Glutamatergic neuron (in vitro differentiated cells): ENCODE measurements at regions not wholly inside any gene's neighbourhood (a gene's known extent, or its start where the extent isn't known, plus 50 kb on each side); places are given as distances from the start of the nearest gene placed in this dataset.

ENCODE experiments used
- DNase-seq: peaks from one replicate; pipeline ENCODE4 v3.0.0; 2022
- H3K27ac Mint-ChIP-seq: one replicate; pipeline ENCODE4 v1.8.0; 2020; ENCODE audit warnings: mild to moderate bottlenecking, mixed read lengths, inconsistent platforms; ENCODE audit not compliant: unreplicated experiment
- H3K27me3 Mint-ChIP-seq: one replicate; pipeline ENCODE4 v1.8.0; 2020; ENCODE audit warnings: mild to moderate bottlenecking, moderate library complexity, mixed read lengths, inconsistent platforms; ENCODE audit not compliant: unreplicated experiment
- H3K36me3 Mint-ChIP-seq: one replicate; pipeline ENCODE4 v1.8.0; 2020; ENCODE audit warnings: mild to moderate bottlenecking, mixed read lengths, inconsistent platforms; ENCODE audit not compliant: unreplicated experiment
- H3K4me1 Mint-ChIP-seq: one replicate; pipeline ENCODE4 v1.8.0; 2020; ENCODE audit warnings: mild to moderate bottlenecking, low read depth, mixed read lengths, inconsistent platforms; ENCODE audit not compliant: unreplicated experiment
- H3K4me3 Mint-ChIP-seq: one replicate; pipeline ENCODE4 v1.8.0; 2020; ENCODE audit warnings: mild to moderate bottlenecking, mixed read lengths, inconsistent platforms; ENCODE audit not compliant: unreplicated experiment
- H3K9me3 Mint-ChIP-seq: one replicate; pipeline ENCODE4 v1.8.0; 2020; ENCODE audit warnings: mild to moderate bottlenecking, moderate library complexity, mixed read lengths, inconsistent platforms; ENCODE audit not compliant: unreplicated experiment
- CTCF ChIP-seq: fragments of 200-600 bp; sonication (generic); IDR thresholded peaks from one replicate; pipeline ENCODE4 v1.5.0; 2021; ENCODE audit not compliant: partially characterized antibody, unreplicated experiment

GRCh38 chr9:1446671-1447070 is 396.5 kb downstream of the DMRT2 start:
- no peak for DNase-seq
- Mint-ChIP-seq H3K27ac (no peak overlapping the region), H3K27me3 (no peaks in the 10 kb centered on the region), H3K4me1 (no peaks in the 10 kb centered on the region), H3K9me3 (no peaks in the 10 kb centered on the region), H3K4me3 (no peak overlapping the region), H3K36me3 (no peaks in the 10 kb centered on the region)
- TF ChIP-seq CTCF, result no peak

- Mint-ChIP-seq H3K27ac (no peak overlapping the region), H3K36me3 (no peaks in the 10 kb centered on the region), H3K27me3 (no peaks in the 10 kb centered on the region), H3K9me3 (no peaks in the 10 kb centered on the region), H3K4me1 (peaks cover 12% of the 10 kb centered on the region), H3K4me3 (no peak overlapping the region)
- no peak for TF ChIP-seq CTCF
- DNase-seq, result peak; percentile 45
These were observed 403.5 kb downstream of the DMRT2 start for GRCh38 chr9:1453636-1454035.

DNA sequence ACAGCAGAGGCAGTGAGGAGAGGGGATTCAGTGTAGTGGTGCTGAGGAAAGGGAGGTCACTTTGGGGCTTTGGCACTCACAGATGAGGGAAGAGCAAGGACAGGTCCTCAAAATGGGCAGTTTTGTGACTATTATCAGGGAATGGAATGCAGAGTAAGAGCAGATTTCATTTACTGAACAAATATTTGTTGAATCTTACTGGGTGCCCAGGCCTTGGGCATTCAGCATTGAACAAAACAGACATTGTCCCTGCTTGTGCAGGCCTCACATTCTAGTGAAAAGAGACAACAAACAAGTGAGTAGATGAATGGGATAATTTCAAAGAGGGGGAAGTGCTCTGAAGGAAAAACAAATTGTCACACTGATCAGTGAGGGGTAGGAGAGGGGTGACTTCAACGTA is 404.1 kb downstream of the DMRT2 start:
- no peaks in the 10 kb centered on the region for H3K9me3 Mint-ChIP-seq
- H3K27me3 Mint-ChIP-seq, result no peaks in the 10 kb centered on the region
- H3K4me3 Mint-ChIP-seq, result no peak overlapping the region
- H3K4me1 Mint-ChIP-seq, result peaks cover 12% of the 10 kb centered on the region
- H3K27ac Mint-ChIP-seq, result no peak overlapping the region
- no peaks in the 10 kb centered on the region for H3K36me3 Mint-ChIP-seq
- DNase-seq, result no peak
- TF ChIP-seq CTCF, result no peak

- no peaks in the 10 kb centered on the region for H3K9me3 Mint-ChIP-seq
- no peaks in the 10 kb centered on the region for H3K27me3 Mint-ChIP-seq
- peak overlapping the region; percentile 5 for H3K27ac Mint-ChIP-seq
- H3K36me3 Mint-ChIP-seq, result no peaks in the 10 kb centered on the region
- DNase-seq, result no peak
- H3K4me3 Mint-ChIP-seq, result no peak overlapping the region
- H3K4me1 Mint-ChIP-seq, result peaks cover 12% of the 10 kb centered on the region
- no peak for TF ChIP-seq CTCF
These were observed 404.6 kb downstream of the DMRT2 start for GRCh38 chr9:1454616-1455347.

GRCh38 chr9:1455766-1456165 is 405.6 kb downstream of the DMRT2 start:
- Mint-ChIP-seq H3K4me1 (peaks cover 15% of the 10 kb centered on the region), H3K27me3 (peaks cover 3% of the 10 kb centered on the region), H3K27ac (no peak overlapping the region), H3K9me3 (peaks cover 2% of the 10 kb centered on the region), H3K36me3 (no peaks in the 10 kb centered on the region), H3K4me3 (no peak overlapping the region)
- TF ChIP-seq CTCF, result no peak
- no peak for DNase-seq
